Neural progenitor cell (in vitro differentiated cells): ENCODE measurements at regions not wholly inside any gene's neighbourhood (a gene's known extent, or its start where the extent isn't known, plus 50 kb on each side); places are given as distances from the start of the nearest gene placed in this dataset.
A peak's percentile ranks its signal among the peaks of the same experiment; 100 is the strongest.

Source experiments
- DNase-seq: peaks from one replicate; pipeline ENCODE4 v3.0.0-alpha.2; 2016; ENCODE audit warnings: low spot score
- H2AFZ ChIP-seq: fragments of 200-600 bp; sonication (generic); replicated peaks from 2 replicates; pipeline ENCODE4 v1.6.1; 2016; ENCODE audit warnings: antibody characterized with exemption
- H3F3A ChIP-seq: fragments of 200-600 bp; sonication (generic); 2 replicates; pipeline ENCODE4 v1.6.1; 2016; ENCODE audit warnings: antibody characterized with exemption, low read depth
- H3K27ac ChIP-seq: fragments of 200-600 bp; sonication (generic); 2 replicates; pipeline ENCODE4 v1.5.1; 2016; ENCODE audit warnings: mild to moderate bottlenecking
- H3K27me3 ChIP-seq: fragments of 200-600 bp; sonication (generic); 2 replicates; pipeline ENCODE4 v1.6.1; 2016; ENCODE audit warnings: mild to moderate bottlenecking, moderate library complexity
- H3K36me3 ChIP-seq: fragments of 200-600 bp; sonication (generic); 2 replicates; pipeline ENCODE4 v1.5.1; 2016
- H3K4me1 ChIP-seq: fragments of 200-600 bp; sonication (generic); 2 replicates; pipeline ENCODE4 v1.6.1; 2016; ENCODE audit warnings: mixed run types
- H3K4me2 ChIP-seq: fragments of 200-600 bp; sonication (generic); 2 replicates; pipeline ENCODE4 v1.6.1; 2016
- H3K4me3 ChIP-seq: fragments of 200-600 bp; sonication (generic); 2 replicates; pipeline ENCODE4 v1.5.1; 2016
- H3K79me2 ChIP-seq: fragments of 200-600 bp; sonication (generic); 2 replicates; pipeline ENCODE4 v1.6.1; 2016; ENCODE audit warnings: low read depth
- H3K9ac ChIP-seq: fragments of 200-600 bp; sonication (generic); 2 replicates; pipeline ENCODE4 v1.6.1; 2016
- H3K9me3 ChIP-seq: fragments of 200-600 bp; sonication (generic); 2 replicates; pipeline ENCODE4 v1.5.1; 2016; ENCODE audit warnings: low read depth
- H4K20me1 ChIP-seq: fragments of 200-600 bp; sonication (generic); 2 replicates; pipeline ENCODE4 v1.6.1; 2016; ENCODE audit warnings: low read depth
- H3K27ac Mint-ChIP-seq: 3 replicates; pipeline ENCODE4 v1.8.0; 2021; ENCODE audit warnings: mixed read lengths
- H3K27me3 Mint-ChIP-seq: 2 replicates; pipeline ENCODE4 v1.8.0; 2022; ENCODE audit warnings: low read depth, mild to moderate bottlenecking, inconsistent platforms, moderate library complexity, mixed read lengths; ENCODE audit not compliant: insufficient read depth
- H3K36me3 Mint-ChIP-seq: 3 replicates; pipeline ENCODE4 v1.8.0; 2021; ENCODE audit warnings: mixed read lengths
- H3K4me1 Mint-ChIP-seq: 3 replicates; pipeline ENCODE4 v1.8.0; 2021; ENCODE audit warnings: mixed read lengths
- H3K4me3 Mint-ChIP-seq: 3 replicates; pipeline ENCODE4 v1.8.0; 2021; ENCODE audit warnings: mild to moderate bottlenecking, moderate library complexity, mixed read lengths
- H3K9me3 Mint-ChIP-seq: 3 replicates; pipeline ENCODE4 v1.8.0; 2020; ENCODE audit warnings: mixed read lengths
- EZH2 ChIP-seq: fragments of 200-600 bp; sonication (generic); IDR thresholded peaks from 2 replicates; pipeline ENCODE4 v1.6.1; 2017; ENCODE audit warnings: antibody characterized with exemption, mild to moderate bottlenecking, moderate library complexity
- EZH2phosphoT487 ChIP-seq: fragments of 200-600 bp; sonication (generic); IDR thresholded peaks from 2 replicates; pipeline ENCODE4 v1.6.1; 2017; ENCODE audit warnings: antibody characterized with exemption
- TF ChIP-seq, protein P1 (sequence below): fragments of 200-600 bp; sonication (generic); IDR thresholded peaks from 2 replicates; pipeline ENCODE4 v1.5.1; 2017; ENCODE audit warnings: antibody characterized with exemption, mild to moderate bottlenecking

DNA sequence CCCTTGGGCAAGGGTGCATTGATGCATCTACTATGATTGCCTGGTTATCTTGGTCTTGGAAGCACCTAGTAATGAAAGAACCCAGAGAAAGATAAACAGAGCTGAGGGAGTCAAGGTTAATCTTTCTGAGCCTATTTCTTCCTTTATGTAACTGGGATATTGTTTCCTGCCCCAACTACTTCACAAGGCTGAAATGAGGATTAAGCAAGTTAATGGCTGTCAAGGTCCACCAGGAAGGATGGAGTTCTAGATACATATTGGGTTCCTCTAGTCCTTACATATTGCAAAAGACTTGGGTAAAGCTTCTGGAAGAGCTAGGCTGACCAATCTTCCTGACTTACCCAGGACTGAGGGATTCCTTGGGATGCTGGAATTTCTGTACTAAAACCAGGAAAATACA lies 589.8 kb downstream of the INSC start:
- Histone ChIP-seq H3F3A (no peaks in the 10 kb centered on the region), H3K9ac (no peak overlapping the region), H3K4me1 (no peaks in the 10 kb centered on the region), H3K4me2 (no peak overlapping the region), H3K79me2 (no peaks in the 10 kb centered on the region), H3K4me3 (no peak overlapping the region), H3K27me3 (no peaks in the 10 kb centered on the region), H2AFZ (no peak overlapping the region), H3K36me3 (no peaks in the 10 kb centered on the region), H4K20me1 (no peaks in the 10 kb centered on the region), H3K27ac (no peak overlapping the region), H3K9me3 (no peaks in the 10 kb centered on the region)
- peaks cover 2% of the 10 kb centered on the region for H3K36me3 Mint-ChIP-seq
- peaks cover 17% of the 10 kb centered on the region for H3K9me3 Mint-ChIP-seq
- H3K27ac Mint-ChIP-seq = no peak overlapping the region
- H3K4me3 Mint-ChIP-seq = no peak overlapping the region
- no peak for DNase-seq
- peaks cover 11% of the 10 kb centered on the region for H3K27me3 Mint-ChIP-seq
- peaks cover 36% of the 10 kb centered on the region for H3K4me1 Mint-ChIP-seq
- TF ChIP-seq EZH2 (no peak), EZH2phosphoT487 (no peak)
- TF ChIP-seq, protein P1, sequence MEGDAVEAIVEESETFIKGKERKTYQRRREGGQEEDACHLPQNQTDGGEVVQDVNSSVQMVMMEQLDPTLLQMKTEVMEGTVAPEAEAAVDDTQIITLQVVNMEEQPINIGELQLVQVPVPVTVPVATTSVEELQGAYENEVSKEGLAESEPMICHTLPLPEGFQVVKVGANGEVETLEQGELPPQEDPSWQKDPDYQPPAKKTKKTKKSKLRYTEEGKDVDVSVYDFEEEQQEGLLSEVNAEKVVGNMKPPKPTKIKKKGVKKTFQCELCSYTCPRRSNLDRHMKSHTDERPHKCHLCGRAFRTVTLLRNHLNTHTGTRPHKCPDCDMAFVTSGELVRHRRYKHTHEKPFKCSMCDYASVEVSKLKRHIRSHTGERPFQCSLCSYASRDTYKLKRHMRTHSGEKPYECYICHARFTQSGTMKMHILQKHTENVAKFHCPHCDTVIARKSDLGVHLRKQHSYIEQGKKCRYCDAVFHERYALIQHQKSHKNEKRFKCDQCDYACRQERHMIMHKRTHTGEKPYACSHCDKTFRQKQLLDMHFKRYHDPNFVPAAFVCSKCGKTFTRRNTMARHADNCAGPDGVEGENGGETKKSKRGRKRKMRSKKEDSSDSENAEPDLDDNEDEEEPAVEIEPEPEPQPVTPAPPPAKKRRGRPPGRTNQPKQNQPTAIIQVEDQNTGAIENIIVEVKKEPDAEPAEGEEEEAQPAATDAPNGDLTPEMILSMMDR = no peak

- DNase-seq = no peak
- Histone ChIP-seq H3K79me2 (no peaks in the 10 kb centered on the region), H3K4me1 (peaks cover 11% of the 10 kb centered on the region), H3K27ac (no peak overlapping the region), H3K27me3 (no peaks in the 10 kb centered on the region), H3K9ac (no peak overlapping the region), H3K4me3 (no peak overlapping the region), H3K36me3 (no peaks in the 10 kb centered on the region), H2AFZ (no peak overlapping the region), H3K4me2 (no peak overlapping the region), H4K20me1 (no peaks in the 10 kb centered on the region), H3K9me3 (no peaks in the 10 kb centered on the region), H3F3A (peaks cover 7% of the 10 kb centered on the region)
- Mint-ChIP-seq H3K4me3 (no peak overlapping the region), H3K27ac (no peak overlapping the region), H3K4me1 (peaks cover 42% of the 10 kb centered on the region), H3K27me3 (peaks cover 11% of the 10 kb centered on the region), H3K36me3 (peaks cover 2% of the 10 kb centered on the region), H3K9me3 (peaks cover 17% of the 10 kb centered on the region)
- TF ChIP-seq EZH2phosphoT487 = no peak
- TF ChIP-seq, protein P1 = no peak
These were observed 591.2 kb downstream of the INSC start for GRCh38 chr11:15705891-15706290.

GRCh38 chr11:15707194-15707593 lies 592.5 kb downstream of the INSC start:
- Histone ChIP-seq H3K4me2 (no peak overlapping the region), H3F3A (peaks cover 18% of the 10 kb centered on the region), H3K27ac (no peak overlapping the region), H2AFZ (no peak overlapping the region), H3K27me3 (no peaks in the 10 kb centered on the region), H4K20me1 (no peaks in the 10 kb centered on the region), H3K9ac (no peak overlapping the region), H3K79me2 (no peaks in the 10 kb centered on the region), H3K36me3 (no peaks in the 10 kb centered on the region), H3K9me3 (no peaks in the 10 kb centered on the region), H3K4me1 (peaks cover 22% of the 10 kb centered on the region), H3K4me3 (no peak overlapping the region)
- Mint-ChIP-seq H3K27me3 (peaks cover 8% of the 10 kb centered on the region), H3K27ac (no peak overlapping the region), H3K4me3 (no peak overlapping the region), H3K4me1 (peaks cover 54% of the 10 kb centered on the region), H3K9me3 (peaks cover 17% of the 10 kb centered on the region), H3K36me3 (peaks cover 2% of the 10 kb centered on the region)
- DNase-seq = no peak
- TF ChIP-seq, protein P1 = no peak
- TF ChIP-seq EZH2 (no peak), EZH2phosphoT487 (no peak)

DNA sequence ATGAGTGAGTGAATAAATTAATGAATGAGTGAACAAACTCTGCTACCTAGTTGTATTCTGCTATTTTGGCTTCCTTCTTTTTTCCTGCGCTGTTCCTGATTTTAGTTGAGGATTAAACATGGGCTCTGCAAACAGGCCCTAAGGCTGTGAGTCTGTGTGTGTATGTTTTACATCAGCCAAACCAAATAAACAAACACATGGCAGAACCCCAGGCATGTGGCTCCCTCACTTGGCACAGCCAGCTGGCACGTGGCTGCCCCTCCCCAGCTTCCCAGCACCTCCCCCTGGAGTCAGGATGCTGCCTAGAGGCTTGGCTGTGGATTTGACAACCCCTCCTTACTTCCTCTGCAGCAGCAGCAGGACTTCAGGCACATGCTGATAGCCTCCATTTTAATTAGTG lies 593.2 kb downstream of the INSC start:
- Histone ChIP-seq H3K79me2 (no peaks in the 10 kb centered on the region), H3K9me3 (no peaks in the 10 kb centered on the region), H3K4me3 (no peak overlapping the region), H2AFZ (no peak overlapping the region), H4K20me1 (no peaks in the 10 kb centered on the region), H3K4me2 (no peak overlapping the region), H3K36me3 (no peaks in the 10 kb centered on the region), H3K27ac (no peak overlapping the region), H3K9ac (no peak overlapping the region), H3F3A (peaks cover 20% of the 10 kb centered on the region), H3K4me1 (peaks cover 22% of the 10 kb centered on the region), H3K27me3 (no peaks in the 10 kb centered on the region)
- H3K4me3 Mint-ChIP-seq = no peak overlapping the region
- H3K27ac Mint-ChIP-seq = no peak overlapping the region
- peaks cover 52% of the 10 kb centered on the region for H3K4me1 Mint-ChIP-seq
- H3K27me3 Mint-ChIP-seq = peaks cover 5% of the 10 kb centered on the region
- H3K9me3 Mint-ChIP-seq = peaks cover 14% of the 10 kb centered on the region
- DNase-seq = peak; percentile 9
- peaks cover 2% of the 10 kb centered on the region for H3K36me3 Mint-ChIP-seq
- TF ChIP-seq EZH2phosphoT487 (no peak), EZH2 (no peak)
- TF ChIP-seq, protein P1 = no peak
